ENCODE measurements at regions not wholly inside any gene's neighbourhood (a gene's known extent, or its start where the extent isn't known, plus 50 kb on each side); places are given as distances from the start of the nearest gene placed in this dataset.

GRCh38 chr20:11324990-11325389 is 592.7 kb upstream of the BTBD3 start:
- H3K4me1 ChIP-seq (ENCODE audit: control insufficient read depth, insufficient read depth, low read length) = no peaks in the 10 kb centered on the region
- H3K9ac ChIP-seq (ENCODE audit: low read depth, low read length) = no peak overlapping the region
- no peaks in the 10 kb centered on the region for H3K36me3 ChIP-seq (ENCODE audit: control insufficient read depth, insufficient read depth, low read length)
- no peak overlapping the region for H3K4me3 ChIP-seq (ENCODE audit: low read depth, low read length)
- H3K9me3 ChIP-seq (ENCODE audit: control insufficient read depth, insufficient read depth, low read length) = no peaks in the 10 kb centered on the region
- no peaks in the 10 kb centered on the region for H3K27me3 ChIP-seq (ENCODE audit: control insufficient read depth, insufficient read depth, low read length)

DNA sequence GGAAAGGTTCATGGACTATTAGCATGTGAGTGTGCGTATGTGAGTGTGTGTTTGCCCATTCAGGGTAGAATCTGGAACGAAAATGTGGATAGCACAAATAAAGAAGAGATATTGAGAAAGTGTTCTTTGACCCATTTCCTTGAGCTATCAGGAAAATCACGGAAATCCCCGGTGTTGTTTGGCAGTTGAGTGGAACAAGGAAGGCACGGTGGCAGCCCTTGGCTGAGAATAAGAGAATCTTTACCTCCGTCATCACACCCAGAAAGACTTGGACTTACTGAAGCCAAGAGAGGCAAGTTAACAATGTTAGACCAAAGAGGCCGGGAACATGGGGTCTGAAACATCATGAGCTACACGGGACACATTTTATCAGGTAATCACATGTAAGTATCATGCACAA is 588.9 kb upstream of the BTBD3 start:
- Histone ChIP-seq H3K4me3 (ENCODE audit: low read depth, low read length) (no peak overlapping the region), H3K9me3 (ENCODE audit: control insufficient read depth, insufficient read depth, low read length) (no peaks in the 10 kb centered on the region)

GRCh38 chr20:11329271-11329670 is 588.4 kb upstream of the BTBD3 start:
- H3K9ac ChIP-seq (ENCODE audit: low read depth, low read length) = no peak overlapping the region
- H3K9me3 ChIP-seq (ENCODE audit: control insufficient read depth, insufficient read depth, low read length) = no peaks in the 10 kb centered on the region
- no peaks in the 10 kb centered on the region for H3K27me3 ChIP-seq (ENCODE audit: control insufficient read depth, insufficient read depth, low read length)
- no peak overlapping the region for H3K4me3 ChIP-seq (ENCODE audit: low read depth, low read length)
- H3K36me3 ChIP-seq (ENCODE audit: control insufficient read depth, insufficient read depth, low read length) = no peaks in the 10 kb centered on the region
- peaks cover under 1% of the 10 kb centered on the region for H3K4me1 ChIP-seq (ENCODE audit: control insufficient read depth, insufficient read depth, low read length)

More for the DNA sequence above, 588.9 kb upstream of the BTBD3 start:
- Histone ChIP-seq H3K27me3 (ENCODE audit: control insufficient read depth, insufficient read depth, low read length) (no peaks in the 10 kb centered on the region), H3K36me3 (ENCODE audit: control insufficient read depth, insufficient read depth, low read length) (no peaks in the 10 kb centered on the region), H3K9ac (ENCODE audit: low read depth, low read length) (no peak overlapping the region), H3K4me1 (ENCODE audit: control insufficient read depth, insufficient read depth, low read length) (no peaks in the 10 kb centered on the region)

DNA sequence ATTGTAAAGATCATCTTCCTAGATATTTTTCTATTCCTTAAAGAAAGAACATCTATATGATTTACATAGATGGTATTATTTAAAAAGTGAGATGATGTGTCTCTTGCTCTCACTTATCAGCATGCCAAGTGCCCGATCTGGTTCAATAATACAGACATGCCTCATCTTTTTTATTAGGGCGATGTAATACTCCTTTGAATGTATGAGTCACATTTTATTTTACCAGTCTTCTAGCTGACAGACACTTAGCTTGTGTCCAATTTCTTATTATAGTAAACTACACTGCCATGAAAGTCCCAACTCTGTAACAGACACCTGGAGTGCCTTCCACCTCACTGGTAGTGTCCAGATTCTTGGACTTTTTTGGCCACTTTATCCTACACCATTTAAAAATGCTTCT is 586.6 kb upstream of the BTBD3 start:
- peaks cover 5% of the 10 kb centered on the region for H3K4me1 ChIP-seq (ENCODE audit: control insufficient read depth, insufficient read depth, low read length)
- no peaks in the 10 kb centered on the region for H3K9me3 ChIP-seq (ENCODE audit: control insufficient read depth, insufficient read depth, low read length)
- no peaks in the 10 kb centered on the region for H3K36me3 ChIP-seq (ENCODE audit: control insufficient read depth, insufficient read depth, low read length)
- H3K9ac ChIP-seq (ENCODE audit: low read depth, low read length) = no peak overlapping the region
- H3K27me3 ChIP-seq (ENCODE audit: control insufficient read depth, insufficient read depth, low read length) = no peaks in the 10 kb centered on the region
- no peak overlapping the region for H3K4me3 ChIP-seq (ENCODE audit: low read depth, low read length)

DNA sequence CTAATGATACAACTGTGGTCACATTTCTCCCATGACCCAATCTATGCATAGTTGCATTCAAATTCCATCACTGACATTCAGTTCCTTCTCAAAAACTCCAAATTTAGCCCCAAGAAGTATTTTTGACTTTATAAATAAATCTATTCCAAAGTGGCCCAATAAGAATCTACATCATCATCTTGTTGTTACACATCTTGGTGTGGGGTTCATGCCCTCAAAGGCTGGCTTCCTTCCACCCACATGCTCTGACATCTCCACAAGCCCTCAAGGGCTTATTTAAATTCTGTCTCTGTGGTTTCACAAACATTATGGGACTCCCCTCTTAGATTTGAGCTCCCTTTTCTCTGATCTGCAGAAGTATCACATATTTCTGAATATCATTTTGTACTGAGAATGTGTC is 585.3 kb upstream of the BTBD3 start:
- Histone ChIP-seq H3K4me3 (ENCODE audit: low read depth, low read length) (no peak overlapping the region), H3K9ac (ENCODE audit: low read depth, low read length) (no peak overlapping the region), H3K36me3 (ENCODE audit: control insufficient read depth, insufficient read depth, low read length) (no peaks in the 10 kb centered on the region), H3K4me1 (ENCODE audit: control insufficient read depth, insufficient read depth, low read length) (peaks cover 5% of the 10 kb centered on the region), H3K27me3 (ENCODE audit: control insufficient read depth, insufficient read depth, low read length) (no peaks in the 10 kb centered on the region), H3K9me3 (ENCODE audit: control insufficient read depth, insufficient read depth, low read length) (no peaks in the 10 kb centered on the region)

DNA sequence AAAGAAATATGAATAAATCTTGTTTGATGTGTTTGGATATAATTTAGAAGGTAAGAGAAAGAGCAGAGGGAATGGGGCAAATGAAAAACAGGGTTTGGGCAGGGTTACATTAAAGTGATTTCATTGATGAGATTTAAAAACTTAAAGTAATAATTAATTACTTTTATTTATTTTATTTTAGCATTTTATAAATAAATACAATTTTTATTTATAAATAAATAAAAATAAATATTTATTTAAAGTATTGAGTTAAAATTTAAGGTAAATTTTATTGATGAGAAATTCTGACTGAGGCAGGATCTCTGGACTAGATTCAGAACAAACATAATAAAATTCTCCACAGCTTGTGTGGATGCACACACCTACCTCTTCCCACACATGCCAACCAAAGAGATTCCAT is 584.1 kb upstream of the BTBD3 start:
- Histone ChIP-seq H3K4me1 (ENCODE audit: control insufficient read depth, insufficient read depth, low read length) (peaks cover 5% of the 10 kb centered on the region), H3K9me3 (ENCODE audit: control insufficient read depth, insufficient read depth, low read length) (no peaks in the 10 kb centered on the region), H3K36me3 (ENCODE audit: control insufficient read depth, insufficient read depth, low read length) (no peaks in the 10 kb centered on the region), H3K27me3 (ENCODE audit: control insufficient read depth, insufficient read depth, low read length) (no peaks in the 10 kb centered on the region), H3K4me3 (ENCODE audit: low read depth, low read length) (no peak overlapping the region), H3K9ac (ENCODE audit: low read depth, low read length) (no peak overlapping the region)

- Histone ChIP-seq H3K4me1 (ENCODE audit: control insufficient read depth, insufficient read depth, low read length) (peaks cover 5% of the 10 kb centered on the region), H3K9me3 (ENCODE audit: control insufficient read depth, insufficient read depth, low read length) (no peaks in the 10 kb centered on the region), H3K27me3 (ENCODE audit: control insufficient read depth, insufficient read depth, low read length) (no peaks in the 10 kb centered on the region), H3K4me3 (ENCODE audit: low read depth, low read length) (no peak overlapping the region), H3K9ac (ENCODE audit: low read depth, low read length) (no peak overlapping the region), H3K36me3 (ENCODE audit: control insufficient read depth, insufficient read depth, low read length) (no peaks in the 10 kb centered on the region)
Observed at GRCh38 chr20:11337361-11338130, 580.1 kb upstream of the BTBD3 start.

GRCh38 chr20:11338496-11339306 is 579.0 kb upstream of the BTBD3 start:
- Histone ChIP-seq H3K27me3 (ENCODE audit: control insufficient read depth, insufficient read depth, low read length) (no peaks in the 10 kb centered on the region), H3K36me3 (ENCODE audit: control insufficient read depth, insufficient read depth, low read length) (no peaks in the 10 kb centered on the region), H3K4me3 (ENCODE audit: low read depth, low read length) (no peak overlapping the region), H3K9me3 (ENCODE audit: control insufficient read depth, insufficient read depth, low read length) (no peaks in the 10 kb centered on the region), H3K4me1 (ENCODE audit: control insufficient read depth, insufficient read depth, low read length) (peaks cover 5% of the 10 kb centered on the region), H3K9ac (ENCODE audit: low read depth, low read length) (no peak overlapping the region)

GRCh38 chr20:11344939-11345338 is 572.8 kb upstream of the BTBD3 start:
- H3K4me1 ChIP-seq (ENCODE audit: control insufficient read depth, insufficient read depth, low read length) = no peaks in the 10 kb centered on the region
- no peak overlapping the region for H3K4me3 ChIP-seq (ENCODE audit: low read depth, low read length)
- no peaks in the 10 kb centered on the region for H3K36me3 ChIP-seq (ENCODE audit: control insufficient read depth, insufficient read depth, low read length)
- no peaks in the 10 kb centered on the region for H3K27me3 ChIP-seq (ENCODE audit: control insufficient read depth, insufficient read depth, low read length)
- no peak overlapping the region for H3K9ac ChIP-seq (ENCODE audit: low read depth, low read length)
- H3K9me3 ChIP-seq (ENCODE audit: control insufficient read depth, insufficient read depth, low read length) = no peaks in the 10 kb centered on the region

- H3K36me3 ChIP-seq (ENCODE audit: control insufficient read depth, insufficient read depth, low read length) = no peaks in the 10 kb centered on the region
- peaks cover 3% of the 10 kb centered on the region for H3K4me1 ChIP-seq (ENCODE audit: control insufficient read depth, insufficient read depth, low read length)
- no peaks in the 10 kb centered on the region for H3K9me3 ChIP-seq (ENCODE audit: control insufficient read depth, insufficient read depth, low read length)
- H3K4me3 ChIP-seq (ENCODE audit: low read depth, low read length) = no peak overlapping the region
- no peak overlapping the region for H3K9ac ChIP-seq (ENCODE audit: low read depth, low read length)
- H3K27me3 ChIP-seq (ENCODE audit: control insufficient read depth, insufficient read depth, low read length) = no peaks in the 10 kb centered on the region
Observed at GRCh38 chr20:11347738-11348137, 570.0 kb upstream of the BTBD3 start.

DNA sequence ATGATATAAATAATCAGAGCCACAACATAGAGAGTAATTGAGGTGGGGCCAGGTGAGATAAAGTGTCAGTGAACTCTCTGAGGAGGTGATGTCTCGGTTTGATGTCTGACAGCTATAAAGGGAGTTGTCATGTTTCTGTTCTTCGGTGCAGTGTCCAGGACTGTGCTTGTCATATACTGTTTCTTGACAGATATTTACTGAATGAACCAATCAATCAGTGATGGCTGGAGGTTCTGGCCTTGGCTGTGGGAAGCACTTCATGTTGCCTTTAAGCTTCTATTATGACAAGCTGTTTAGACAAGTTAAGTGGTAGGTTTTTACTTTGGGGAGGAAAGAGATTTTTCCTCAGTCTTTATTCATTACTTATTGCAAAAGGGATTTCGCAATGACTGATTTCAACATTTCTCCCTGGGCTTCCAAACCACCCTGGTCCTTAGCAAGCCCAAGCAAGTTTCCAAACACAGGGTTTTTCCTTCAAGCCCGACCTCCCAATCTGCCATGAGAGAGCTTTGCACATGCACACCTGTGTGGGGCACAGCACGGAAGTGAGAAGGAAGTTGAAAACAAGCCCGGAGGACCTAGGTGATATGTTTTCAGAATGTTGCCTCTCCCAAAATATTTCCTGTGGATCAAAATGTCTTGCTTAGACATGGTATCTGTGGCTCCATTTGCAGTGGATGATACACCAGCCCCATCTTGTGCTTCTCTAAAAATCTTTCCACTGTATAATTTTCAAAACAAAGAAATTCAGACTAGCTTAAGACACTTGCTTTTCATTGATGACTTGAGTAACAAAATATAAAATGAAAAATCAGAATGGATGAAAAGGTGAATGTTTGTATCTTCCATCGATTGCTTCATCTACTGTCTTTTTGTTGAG is 567.3 kb upstream of the BTBD3 start:
- no peaks in the 10 kb centered on the region for H3K9me3 ChIP-seq (ENCODE audit: control insufficient read depth, insufficient read depth, low read length)
- peaks cover 3% of the 10 kb centered on the region for H3K4me1 ChIP-seq (ENCODE audit: control insufficient read depth, insufficient read depth, low read length)
- H3K4me3 ChIP-seq (ENCODE audit: low read depth, low read length) = no peak overlapping the region
- no peak overlapping the region for H3K9ac ChIP-seq (ENCODE audit: low read depth, low read length)
- H3K36me3 ChIP-seq (ENCODE audit: control insufficient read depth, insufficient read depth, low read length) = no peaks in the 10 kb centered on the region
- no peaks in the 10 kb centered on the region for H3K27me3 ChIP-seq (ENCODE audit: control insufficient read depth, insufficient read depth, low read length)
